Transverse colon (tissue), 3 donors: ENCODE measurements at regions not wholly inside any gene's neighbourhood (a gene's known extent, or its start where the extent isn't known, plus 50 kb on each side); places are given as distances from the start of the nearest gene placed in this dataset.

Experiments used
- CTCF ChIP-seq, 5 experiments: fragments of 200-600 bp in 3 of 5; fragments of 450-650 bp in 2 of 5; sonication (generic) in 3 of 5; IDR thresholded peaks; 1 replicate in 2 of 5; 2 replicates in 3 of 5; pipeline ENCODE4 v1.5.1; 2016 to 2017; ENCODE audit warnings: antibody characterized with exemption in 5 of 5, inconsistent platforms in 3 of 5, mild to moderate bottlenecking in 2 of 5, moderate library complexity in 1 of 5
- EP300 ChIP-seq: sonication (generic); formaldehyde crosslinking; IDR thresholded peaks from one replicate; pipeline ENCODE4 v1.6.1; 2017; ENCODE audit warnings: antibody characterized with exemption, low read depth

- TF ChIP-seq CTCF (IDR thresholded peaks at IDR 0.05), result no peak
- no peak for TF ChIP-seq EP300
Measured at GRCh38 chr16:66290431-66290830, 76.1 kb upstream of the CDH5 start.
